OCI-LY7 (cell line): ENCODE measurements at regions not wholly inside any gene's neighbourhood (a gene's known extent, or its start where the extent isn't known, plus 50 kb on each side); places are given as distances from the start of the nearest gene placed in this dataset.

Experiments used
- CTCF ChIP-seq: fragments of 200-600 bp; sonication (generic); conservative IDR thresholded peaks from 2 replicates; pipeline ENCODE4 v1.5.1; 2014; ENCODE audit warnings: mild to moderate bottlenecking, antibody characterized with exemption, low read length, moderate library complexity, mixed read lengths
- EZH2phosphoT487 ChIP-seq: fragments of 200-600 bp; sonication (generic); IDR thresholded peaks from 2 replicates; pipeline ENCODE4 v1.6.1; 2018; ENCODE audit warnings: low read depth, borderline replicate concordance, mild to moderate bottlenecking, mixed run types, antibody characterized with exemption, low read length, moderate library complexity, mixed read lengths

DNA sequence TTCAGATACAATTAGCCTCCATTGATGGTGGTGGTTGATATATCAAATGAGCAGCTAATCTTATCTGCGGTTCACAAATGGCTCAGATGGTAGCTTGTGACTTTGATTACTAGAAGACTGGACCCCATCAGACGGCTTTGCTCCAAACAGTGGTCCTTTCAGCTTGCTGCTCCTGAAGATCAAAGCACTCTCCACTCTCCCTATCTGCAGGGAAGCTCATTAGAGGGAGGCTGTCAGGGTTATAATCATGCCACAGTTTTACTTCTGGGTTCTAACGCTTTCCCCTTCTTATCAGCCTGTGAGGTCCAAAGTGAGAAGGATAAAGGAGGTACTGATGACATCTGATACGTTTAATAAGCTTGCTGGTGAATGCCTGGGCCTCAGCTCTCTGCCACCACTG is 247.1 kb upstream of the NT5C1B start:
- TF ChIP-seq CTCF (no peak), EZH2phosphoT487 (no peak)
